SKM-1 treated with dmso at 0.1 percent for 144 hours (cell line): ENCODE measurements at regions not wholly inside any gene's neighbourhood (a gene's known extent, or its start where the extent isn't known, plus 50 kb on each side); places are given as distances from the start of the nearest gene placed in this dataset.

Source experiments
- DNase-seq: peaks from one replicate; lab custom pipeline; 2025; ENCODE audit not compliant: unreplicated experiment; lab: John Stamatoyannopoulos, UW

GRCh38 chr4:167475951-167476350 is 241.7 kb upstream of the SPOCK3 start:
- no peak for DNase-seq

GRCh38 chr4:167492007-167492406 is 257.7 kb upstream of the SPOCK3 start:
- no peak for DNase-seq

- DNase-seq = no peak
Measured at GRCh38 chr4:167509551-167509950, 275.3 kb upstream of the SPOCK3 start.

GRCh38 chr4:167524091-167524490 is 289.8 kb upstream of the SPOCK3 start:
- no peak for DNase-seq

GRCh38 chr4:167537761-167538160 is 303.5 kb upstream of the SPOCK3 start:
- no peak for DNase-seq

- no peak for DNase-seq
Measured at GRCh38 chr4:167541286-167541685, 307.0 kb upstream of the SPOCK3 start.

- DNase-seq = no peak
Measured at GRCh38 chr4:167544391-167544790, 310.1 kb upstream of the SPOCK3 start.

GRCh38 chr4:167550021-167550420 is 315.7 kb upstream of the SPOCK3 start:
- no peak for DNase-seq

GRCh38 chr4:167555338-167556022 is 321.2 kb upstream of the SPOCK3 start:
- no peak for DNase-seq

GRCh38 chr4:167578906-167579305 is 344.6 kb upstream of the SPOCK3 start:
- no peak for DNase-seq

GRCh38 chr4:167581449-167581965 is 347.2 kb upstream of the SPOCK3 start:
- no peak for DNase-seq

- no peak for DNase-seq
Measured at GRCh38 chr4:167587361-167587760, 353.1 kb upstream of the SPOCK3 start.

- DNase-seq = no peak
Measured at GRCh38 chr4:167595898-167596297, 361.6 kb upstream of the SPOCK3 start.

- DNase-seq = no peak
Measured at GRCh38 chr4:167602157-167602556, 367.9 kb upstream of the SPOCK3 start.

- DNase-seq = no peak
Measured at GRCh38 chr4:167606551-167606950, 372.3 kb upstream of the SPOCK3 start.

- no peak for DNase-seq
Measured at GRCh38 chr4:167613381-167613780, 379.1 kb upstream of the SPOCK3 start.

GRCh38 chr4:167614866-167615265 is 380.6 kb upstream of the SPOCK3 start:
- DNase-seq = no peak

GRCh38 chr4:167616476-167616875 is 382.2 kb upstream of the SPOCK3 start:
- no peak for DNase-seq

- peak; percentile 36 for DNase-seq
Measured at GRCh38 chr4:167622481-167623240, 388.4 kb upstream of the SPOCK3 start.

GRCh38 chr4:167623241-167623572 is 388.9 kb upstream of the SPOCK3 start:
- no peak for DNase-seq

GRCh38 chr4:167629272-167629671 is 395.0 kb upstream of the SPOCK3 start:
- DNase-seq = no peak

GRCh38 chr4:167642250-167642649 is 408.0 kb upstream of the SPOCK3 start:
- DNase-seq = no peak
